ENCODE measurements at regions not wholly inside any gene's neighbourhood (a gene's known extent, or its start where the extent isn't known, plus 50 kb on each side); places are given as distances from the start of the nearest gene placed in this dataset.

DNA sequence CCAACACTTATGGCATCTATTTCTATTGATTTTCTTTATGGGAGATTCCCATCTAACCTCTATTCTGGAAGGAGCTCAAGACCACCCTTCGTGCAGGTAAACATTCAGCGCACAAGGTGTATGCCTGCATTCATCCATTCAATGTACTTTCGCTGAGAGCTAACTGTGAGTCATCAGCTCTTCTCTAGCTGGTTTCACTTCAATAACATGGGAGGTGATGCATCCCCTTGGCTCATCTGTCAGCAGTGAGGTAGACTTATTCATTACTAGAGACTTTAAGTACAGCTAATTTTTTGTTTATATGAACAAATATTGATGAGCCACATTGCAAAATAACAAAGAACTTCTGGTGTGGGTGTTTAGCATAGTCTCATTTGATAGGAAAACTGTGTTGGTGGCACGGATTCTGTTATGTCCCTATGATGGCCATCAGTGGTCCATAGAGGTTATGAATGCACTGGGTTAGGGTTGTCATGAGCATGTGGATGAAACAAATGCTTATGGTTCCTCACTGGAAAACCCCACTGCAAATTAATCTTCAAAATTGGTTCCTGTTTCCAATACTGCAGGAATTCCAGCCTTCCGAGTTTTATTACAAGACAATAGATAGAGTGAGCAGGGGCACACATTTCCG lies 1151.0 kb downstream of the BCL11B start:
- no peak overlapping the region for H3K27ac ChIP-seq
- intact Hi-C loops (cut with DNase I; ENCODE audit: low total_unique reads): no loop called here
- no peak overlapping the region for H3K4me3 ChIP-seq
- peaks cover 0 to 17% of the 10 kb centered on the region in 2 donors for H3K9me3 ChIP-seq
- no peaks in the 10 kb centered on the region for H3K36me3 ChIP-seq
- no peaks in the 10 kb centered on the region for H3K4me1 ChIP-seq
- DNase-seq (ENCODE audit: low spot score in 2 of 2): no peak
- no peaks in the 10 kb centered on the region for H3K27me3 ChIP-seq
- TF ChIP-seq, protein P1, sequence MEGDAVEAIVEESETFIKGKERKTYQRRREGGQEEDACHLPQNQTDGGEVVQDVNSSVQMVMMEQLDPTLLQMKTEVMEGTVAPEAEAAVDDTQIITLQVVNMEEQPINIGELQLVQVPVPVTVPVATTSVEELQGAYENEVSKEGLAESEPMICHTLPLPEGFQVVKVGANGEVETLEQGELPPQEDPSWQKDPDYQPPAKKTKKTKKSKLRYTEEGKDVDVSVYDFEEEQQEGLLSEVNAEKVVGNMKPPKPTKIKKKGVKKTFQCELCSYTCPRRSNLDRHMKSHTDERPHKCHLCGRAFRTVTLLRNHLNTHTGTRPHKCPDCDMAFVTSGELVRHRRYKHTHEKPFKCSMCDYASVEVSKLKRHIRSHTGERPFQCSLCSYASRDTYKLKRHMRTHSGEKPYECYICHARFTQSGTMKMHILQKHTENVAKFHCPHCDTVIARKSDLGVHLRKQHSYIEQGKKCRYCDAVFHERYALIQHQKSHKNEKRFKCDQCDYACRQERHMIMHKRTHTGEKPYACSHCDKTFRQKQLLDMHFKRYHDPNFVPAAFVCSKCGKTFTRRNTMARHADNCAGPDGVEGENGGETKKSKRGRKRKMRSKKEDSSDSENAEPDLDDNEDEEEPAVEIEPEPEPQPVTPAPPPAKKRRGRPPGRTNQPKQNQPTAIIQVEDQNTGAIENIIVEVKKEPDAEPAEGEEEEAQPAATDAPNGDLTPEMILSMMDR (IDR thresholded peaks at IDR 0.05): no peak
- no peak for TF ChIP-seq POLR2A (IDR thresholded peaks at IDR 0.05)
- no peak for TF ChIP-seq POLR2AphosphoS5 (IDR thresholded peaks at IDR 0.05)

DNA sequence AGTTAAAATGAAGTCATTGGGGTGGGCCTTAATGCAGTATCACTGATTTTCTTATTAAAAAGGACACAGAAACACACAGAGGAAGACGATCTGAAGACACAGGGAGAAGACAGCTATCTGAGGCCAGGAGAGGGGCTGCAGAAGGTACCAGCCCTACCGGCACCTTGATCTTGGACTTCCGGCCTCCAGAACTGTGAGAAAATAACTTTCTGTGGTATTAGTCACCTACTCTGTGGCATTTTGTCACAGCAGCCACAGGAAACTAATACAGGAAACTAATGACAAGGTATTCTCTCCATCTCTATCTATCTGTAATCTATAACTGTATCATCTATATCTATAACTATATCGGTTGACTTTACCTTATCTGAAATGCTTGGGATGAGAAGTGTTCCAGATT lies 1149.5 kb downstream of the BCL11B start:
- H3K9me3 ChIP-seq: peaks cover 0 to 17% of the 10 kb centered on the region in 2 donors
- no peaks in the 10 kb centered on the region for H3K27me3 ChIP-seq
- H3K4me1 ChIP-seq: no peaks in the 10 kb centered on the region
- no peak for DNase-seq (ENCODE audit: low spot score in 2 of 2)
- TF ChIP-seq POLR2AphosphoS5 (IDR thresholded peaks at IDR 0.05): no peak
- TF ChIP-seq, protein P1 (IDR thresholded peaks at IDR 0.05): no peak
- TF ChIP-seq POLR2A (IDR thresholded peaks at IDR 0.05): no peak
- no peak overlapping the region for H3K27ac ChIP-seq
- no peaks in the 10 kb centered on the region for H3K36me3 ChIP-seq
- intact Hi-C loops (cut with DNase I; ENCODE audit: low total_unique reads): no loop called here
- H3K4me3 ChIP-seq: no peak overlapping the region

DNA sequence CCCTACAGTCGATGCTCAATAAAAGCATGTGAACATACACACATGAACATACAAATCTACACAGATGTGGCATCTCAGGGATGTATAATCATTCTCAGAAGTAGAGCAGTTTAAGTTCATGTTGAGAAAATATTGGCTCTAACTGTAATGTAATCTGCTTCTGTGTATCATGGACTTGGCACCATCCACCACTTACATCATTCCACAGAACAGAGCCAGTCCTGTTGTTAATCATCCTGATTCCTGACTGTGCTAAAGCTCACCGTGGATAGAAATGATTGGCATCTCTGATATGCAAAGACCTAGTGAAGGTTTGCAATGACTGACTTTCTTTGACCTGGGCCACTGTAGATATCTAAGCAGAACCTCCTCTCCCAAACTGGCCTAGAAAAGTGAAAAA lies 1141.3 kb downstream of the BCL11B start:
- DNase-seq (ENCODE audit: low spot score in 2 of 2): no peak
- H3K27ac ChIP-seq: no peak overlapping the region
- TF ChIP-seq, protein P1 (IDR thresholded peaks at IDR 0.05): no peak
- no peak for TF ChIP-seq POLR2AphosphoS5 (IDR thresholded peaks at IDR 0.05)
- TF ChIP-seq POLR2A (IDR thresholded peaks at IDR 0.05): no peak
- intact Hi-C loops (cut with DNase I; ENCODE audit: low total_unique reads): no loop called here
- H3K36me3 ChIP-seq: no peaks in the 10 kb centered on the region
- H3K9me3 ChIP-seq: no peaks in the 10 kb centered on the region
- peaks cover 0 to 3% of the 10 kb centered on the region in 2 donors for H3K27me3 ChIP-seq
- H3K4me1 ChIP-seq: no peaks in the 10 kb centered on the region
- no peak overlapping the region for H3K4me3 ChIP-seq

- Histone ChIP-seq H3K27ac (no peak overlapping the region), H3K4me1 (no peaks in the 10 kb centered on the region), H3K27me3 (peaks cover 0 to 3% of the 10 kb centered on the region in 2 donors), H3K4me3 (no peak overlapping the region), H3K9me3 (no peaks in the 10 kb centered on the region), H3K36me3 (no peaks in the 10 kb centered on the region)
- no peak for DNase-seq (ENCODE audit: low spot score in 2 of 2)
- TF ChIP-seq POLR2A (IDR thresholded peaks at IDR 0.05) (no peak), POLR2AphosphoS5 (IDR thresholded peaks at IDR 0.05) (no peak)
- TF ChIP-seq, protein P1 (IDR thresholded peaks at IDR 0.05): no peak
- intact Hi-C loops (cut with DNase I; ENCODE audit: low total_unique reads): no loop called here
Measured at GRCh38 chr14:98131406-98131805, 1140.6 kb downstream of the BCL11B start.

DNA sequence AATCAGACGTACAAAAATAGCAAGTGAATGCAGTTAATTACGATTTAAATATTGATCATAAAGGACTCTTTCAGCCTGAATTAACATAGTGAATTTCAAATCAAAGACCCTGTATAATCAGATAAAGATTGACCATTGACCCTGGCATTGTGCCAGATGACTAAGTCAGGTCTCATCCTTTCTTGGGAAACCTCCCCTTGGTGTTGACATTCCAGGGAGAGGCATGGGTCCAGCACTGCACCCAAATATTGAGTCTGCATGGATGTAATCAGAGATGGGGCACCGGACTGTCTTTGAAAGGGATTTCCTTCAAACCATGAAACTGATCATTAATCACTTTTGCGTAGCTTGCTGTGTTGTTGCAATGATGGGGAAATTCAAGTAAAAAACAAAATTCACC lies 1138.2 kb downstream of the BCL11B start:
- Histone ChIP-seq H3K36me3 (no peaks in the 10 kb centered on the region), H3K9me3 (no peaks in the 10 kb centered on the region), H3K4me3 (no peak overlapping the region), H3K4me1 (no peaks in the 10 kb centered on the region), H3K27ac (no peak overlapping the region), H3K27me3 (peaks cover 0 to 3% of the 10 kb centered on the region in 2 donors)
- intact Hi-C loops (cut with DNase I; ENCODE audit: low total_unique reads): no loop called here
- TF ChIP-seq, protein P1 (IDR thresholded peaks at IDR 0.05): no peak
- TF ChIP-seq POLR2AphosphoS5 (IDR thresholded peaks at IDR 0.05) (no peak), POLR2A (IDR thresholded peaks at IDR 0.05) (no peak)
- no peak for DNase-seq (ENCODE audit: low spot score in 2 of 2)

Data from breast epithelium (tissue), 4 donors.